PC-3 (cell line): ENCODE measurements at regions not wholly inside any gene's neighbourhood (a gene's known extent, or its start where the extent isn't known, plus 50 kb on each side); places are given as distances from the start of the nearest gene placed in this dataset.
A peak's percentile ranks its signal among the peaks of the same experiment; 100 is the strongest.

ENCODE experiments used
- ATAC-seq: fragments of 200-7000 bp; cut with Tn5 transposase; 2 replicates; pipeline ENCODE4 v1.9.1; 2020; ENCODE audit warnings: mild to moderate bottlenecking, moderate library complexity
- BruUV-seq: library from RNA; stranded (reverse); fragments of 400-500 nt; replicated peaks from 2 replicates; lab custom pipeline; 2021; lab: Mats Ljungman, UMichigan
- CTCF ChIA-PET: fragments of 300-600 bp; sonication (Branson Sonifier 250); formaldehyde crosslinking; loops from one replicate; lab custom pipeline; 2022; ENCODE audit warnings: antibody characterized with exemption; lab: Charles Lee
- POLR2A ChIA-PET: fragments of 300-600 bp; sonication (Branson Sonifier 250); formaldehyde crosslinking; loops from one replicate; lab custom pipeline; 2022; ENCODE audit warnings: antibody characterized with exemption; ENCODE audit not compliant: unreplicated experiment; lab: Charles Lee
- DNase-seq: peaks from one replicate; pipeline ENCODE4 v3.0.0-alpha.2; 2015
- H2AFZ ChIP-seq: fragments of 300-600 bp; sonication (generic); 2 replicates; pipeline ENCODE4 v1.6.0; 2016; ENCODE audit warnings: antibody characterized with exemption, low read length
- H3F3A ChIP-seq: fragments of 300-600 bp; sonication (generic); one replicate; pipeline ENCODE4 v1.6.0; 2017; ENCODE audit warnings: antibody characterized with exemption, low read length, control low read depth, mild to moderate bottlenecking; ENCODE audit not compliant: unreplicated experiment
- H3K27ac ChIP-seq: fragments of 300-600 bp; sonication (generic); 2 replicates; pipeline ENCODE4 v1.5.1; 2016; ENCODE audit warnings: mild to moderate bottlenecking, low read length
- H3K27me3 ChIP-seq: fragments of 300-600 bp; sonication (generic); 2 replicates; pipeline ENCODE4 v1.6.1; 2016; ENCODE audit warnings: low read length, mixed read lengths
- H3K36me3 ChIP-seq: fragments of 300-600 bp; sonication (generic); 2 replicates; pipeline ENCODE4 v1.6.1; 2016; ENCODE audit warnings: low read depth, mixed run types, low read length, mixed read lengths
- H3K4me1 ChIP-seq: fragments of 300-600 bp; sonication (generic); 2 replicates; pipeline ENCODE4 v1.5.1; 2016; ENCODE audit warnings: low read length; ENCODE audit not compliant: insufficient read depth
- H3K4me2 ChIP-seq: fragments of 300-600 bp; sonication (generic); 2 replicates; pipeline ENCODE4 v1.6.0; 2016; ENCODE audit warnings: low read length
- H3K4me3 ChIP-seq: fragments of 300-600 bp; sonication (generic); 2 replicates; pipeline ENCODE4 v1.5.1; 2016; ENCODE audit warnings: mild to moderate bottlenecking, low read length, mixed read lengths
- H3K79me2 ChIP-seq: fragments of 300-600 bp; sonication (generic); 2 replicates; pipeline ENCODE4 v1.6.1; 2017; ENCODE audit warnings: low read length, mixed read lengths
- H3K9ac ChIP-seq: fragments of 300-600 bp; sonication (generic); 2 replicates; pipeline ENCODE4 v1.6.0; 2016; ENCODE audit warnings: mild to moderate bottlenecking, low read length
- H3K9me2 ChIP-seq: fragments of 300-600 bp; sonication (generic); replicated peaks from 2 replicates; pipeline ENCODE4 v1.6.1; 2016; ENCODE audit warnings: mixed run types, low read length, mixed read lengths
- H3K9me3 ChIP-seq: fragments of 300-600 bp; sonication (generic); 2 replicates; pipeline ENCODE4 v1.6.1; 2016; ENCODE audit warnings: low read length, mixed read lengths
- H4K20me1 ChIP-seq: fragments of 300-600 bp; sonication (generic); 2 replicates; pipeline ENCODE4 v1.6.1; 2016; ENCODE audit warnings: low read length, mixed read lengths
- EZH2 ChIP-seq: fragments of 300-600 bp; sonication (generic); IDR thresholded peaks from one replicate; pipeline ENCODE4 v1.6.1; 2017; ENCODE audit warnings: antibody characterized with exemption, mild to moderate bottlenecking, low read length; ENCODE audit not compliant: unreplicated experiment
- EZH2phosphoT487 ChIP-seq: fragments of 300-600 bp; sonication (generic); IDR thresholded peaks from 2 replicates; pipeline ENCODE4 v1.6.1; 2018; ENCODE audit warnings: mild to moderate bottlenecking, antibody characterized with exemption, low read length, borderline replicate concordance
- intact Hi-C: fragments of 100-400 bp; cut with micrococcal nuclease; formaldehyde crosslinking; loops from 2 replicates; pipeline ENCODE4 v1.9.0; 2023
- TF ChIP-seq, protein P1 (sequence below): fragments of 300-600 bp; sonication (generic); conservative IDR thresholded peaks from 2 replicates; pipeline ENCODE4 v1.5.1; 2017; ENCODE audit warnings: antibody characterized with exemption, low read depth, mild to moderate bottlenecking, low read length

GRCh38 chr5:166767858-166768257 lies 1523.6 kb upstream of the WWC1 start:
- Histone ChIP-seq H3K4me1 (no peaks in the 10 kb centered on the region), H3K27me3 (no peaks in the 10 kb centered on the region), H3K9me3 (peaks cover 5% of the 10 kb centered on the region; the same call in 1 of the 2 replicates), H3F3A (no peaks in the 10 kb centered on the region), H3K9me2 (no peaks in the 10 kb centered on the region), H2AFZ (no peak overlapping the region), H3K27ac (no peak overlapping the region), H3K9ac (no peak overlapping the region), H3K4me3 (no peak overlapping the region), H3K79me2 (no peaks in the 10 kb centered on the region), H4K20me1 (no peaks in the 10 kb centered on the region), H3K36me3 (no peaks in the 10 kb centered on the region), H3K4me2 (no peak overlapping the region)
- CTCF ChIA-PET, result no interaction called here
- no peak for ATAC-seq
- DNase-seq, result no peak
- intact Hi-C loops, result no loop called here
- TF ChIP-seq EZH2phosphoT487 (no peak), EZH2 (no peak)
- TF ChIP-seq, protein P1, sequence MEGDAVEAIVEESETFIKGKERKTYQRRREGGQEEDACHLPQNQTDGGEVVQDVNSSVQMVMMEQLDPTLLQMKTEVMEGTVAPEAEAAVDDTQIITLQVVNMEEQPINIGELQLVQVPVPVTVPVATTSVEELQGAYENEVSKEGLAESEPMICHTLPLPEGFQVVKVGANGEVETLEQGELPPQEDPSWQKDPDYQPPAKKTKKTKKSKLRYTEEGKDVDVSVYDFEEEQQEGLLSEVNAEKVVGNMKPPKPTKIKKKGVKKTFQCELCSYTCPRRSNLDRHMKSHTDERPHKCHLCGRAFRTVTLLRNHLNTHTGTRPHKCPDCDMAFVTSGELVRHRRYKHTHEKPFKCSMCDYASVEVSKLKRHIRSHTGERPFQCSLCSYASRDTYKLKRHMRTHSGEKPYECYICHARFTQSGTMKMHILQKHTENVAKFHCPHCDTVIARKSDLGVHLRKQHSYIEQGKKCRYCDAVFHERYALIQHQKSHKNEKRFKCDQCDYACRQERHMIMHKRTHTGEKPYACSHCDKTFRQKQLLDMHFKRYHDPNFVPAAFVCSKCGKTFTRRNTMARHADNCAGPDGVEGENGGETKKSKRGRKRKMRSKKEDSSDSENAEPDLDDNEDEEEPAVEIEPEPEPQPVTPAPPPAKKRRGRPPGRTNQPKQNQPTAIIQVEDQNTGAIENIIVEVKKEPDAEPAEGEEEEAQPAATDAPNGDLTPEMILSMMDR, result no peak
- no TSS peak for BruUV-seq
- POLR2A ChIA-PET, result no interaction called here

DNA sequence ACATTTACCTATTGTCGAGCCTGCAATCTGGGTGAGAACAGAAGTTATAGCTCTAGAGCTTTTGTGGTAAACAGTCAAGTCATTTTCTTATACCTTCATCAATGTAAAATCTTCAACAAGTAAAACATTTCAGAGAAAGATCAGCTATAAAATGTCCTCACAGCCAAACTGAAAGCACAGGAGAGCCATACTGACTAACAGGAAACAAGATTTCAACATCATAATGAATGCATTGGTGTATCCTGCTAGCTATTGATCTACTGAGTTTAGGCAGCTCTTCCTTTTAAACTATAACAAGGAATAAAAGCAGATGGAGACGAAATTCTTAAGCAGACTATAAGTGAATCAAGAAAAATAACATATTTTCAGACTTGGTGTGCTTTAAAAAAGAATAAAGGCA lies 1522.9 kb upstream of the WWC1 start:
- POLR2A ChIA-PET, result no interaction called here
- BruUV-seq, result no TSS peak
- H4K20me1 ChIP-seq, result no peaks in the 10 kb centered on the region

GRCh38 chr5:166772770-166773169 lies 1518.7 kb upstream of the WWC1 start:
- Histone ChIP-seq H3K4me2 (no peak overlapping the region), H3K9me3 (peaks cover 5% of the 10 kb centered on the region; the same call in 1 of the 2 replicates)
- peak; percentile 10 for DNase-seq

More for the DNA sequence above, 1522.9 kb upstream of the WWC1 start:
- TF ChIP-seq, protein P1, result no peak
- TF ChIP-seq EZH2, result no peak
- TF ChIP-seq EZH2phosphoT487, result no peak
- CTCF ChIA-PET, result no interaction called here
- no peaks in the 10 kb centered on the region for H3K27me3 ChIP-seq
- H3K9me2 ChIP-seq, result no peaks in the 10 kb centered on the region
- ATAC-seq (no peak), DNase-seq (no peak)
- no peak overlapping the region for H3K27ac ChIP-seq
- H3K4me1 ChIP-seq, result no peaks in the 10 kb centered on the region
- no peaks in the 10 kb centered on the region for H3K79me2 ChIP-seq
- peaks cover 5% of the 10 kb centered on the region; the same call in 1 of the 2 replicates for H3K9me3 ChIP-seq
- H3K9ac ChIP-seq, result no peak overlapping the region
- no peak overlapping the region for H2AFZ ChIP-seq
- no peaks in the 10 kb centered on the region for H3F3A ChIP-seq
- intact Hi-C loops, result no loop called here
- no peak overlapping the region for H3K4me2 ChIP-seq
- no peak overlapping the region for H3K4me3 ChIP-seq
- no peaks in the 10 kb centered on the region for H3K36me3 ChIP-seq

More at GRCh38 chr5:166772770-166773169, 1518.7 kb upstream of the WWC1 start:
- Histone ChIP-seq H4K20me1 (no peaks in the 10 kb centered on the region), H3K36me3 (no peaks in the 10 kb centered on the region), H3K9ac (no peak overlapping the region), H3K4me1 (no peaks in the 10 kb centered on the region), H3K4me3 (no peak overlapping the region), H2AFZ (no peak overlapping the region), H3K27ac (no peak overlapping the region), H3K27me3 (no peaks in the 10 kb centered on the region), H3K9me2 (no peaks in the 10 kb centered on the region), H3F3A (no peaks in the 10 kb centered on the region), H3K79me2 (no peaks in the 10 kb centered on the region)
- BruUV-seq, result no TSS peak
- ChIA-PET POLR2A (no interaction called here), CTCF (no interaction called here)
- ATAC-seq, result no peak
- intact Hi-C loops, result no loop called here
- TF ChIP-seq EZH2 (no peak), EZH2phosphoT487 (no peak)
- TF ChIP-seq, protein P1, result no peak
